HL-60 (cell line): ENCODE measurements at regions not wholly inside any gene's neighbourhood (a gene's known extent, or its start where the extent isn't known, plus 50 kb on each side); places are given as distances from the start of the nearest gene placed in this dataset.

Source experiments
- DNase-seq, 2 experiments: peaks; one replicate each; pipeline ENCODE4 v3.0.0-alpha.2; 2010 to 2020; ENCODE audit warnings: low read depth in 1 of 2, low spot score in 1 of 2
- H3K27ac ChIP-seq: fragments of 250-450 bp; sonication (Bioruptor Pico); replicated peaks from 2 replicates; pipeline ENCODE4 v1.5.1; 2020; ENCODE audit warnings: mild to moderate bottlenecking, moderate library complexity
- H3K27me3 ChIP-seq: fragments of 250-450 bp; sonication (Bioruptor Pico); 2 replicates; pipeline ENCODE4 v1.5.1; 2021; ENCODE audit warnings: mild to moderate bottlenecking, moderate library complexity; ENCODE audit not compliant: insufficient read depth, poor library complexity, severe bottlenecking
- H3K4me3 ChIP-seq: replicated peaks from 2 replicates; pipeline ENCODE4 v1.5.1; 2011; ENCODE audit warnings: mild to moderate bottlenecking, control low read depth, low read length; ENCODE audit not compliant: insufficient read depth
- CTCF ChIP-seq: IDR thresholded peaks from one replicate; pipeline ENCODE4 v1.5.1; 2011; ENCODE audit warnings: low read length, control low read depth, inconsistent platforms; ENCODE audit not compliant: insufficient read depth
- GABPA ChIP-seq: IDR thresholded peaks from 2 replicates; pipeline ENCODE4 v1.6.1; 2012; ENCODE audit warnings: low read depth
- POLR2AphosphoS5 ChIP-seq: IDR thresholded peaks from 2 replicates; pipeline ENCODE4 v1.6.1; 2012; ENCODE audit warnings: low read depth
- REST ChIP-seq: IDR thresholded peaks from 2 replicates; pipeline ENCODE4 v1.6.1; 2012; ENCODE audit warnings: low read depth; ENCODE audit not compliant: insufficient replicate concordance
- SPI1 ChIP-seq: IDR thresholded peaks from 2 replicates; pipeline ENCODE4 v1.6.1; 2012; ENCODE audit warnings: low read depth, mild to moderate bottlenecking, borderline replicate concordance

- no peaks in the 10 kb centered on the region for H3K27me3 ChIP-seq
- DNase-seq, result no peak
- H3K4me3 ChIP-seq, result no peak overlapping the region
- TF ChIP-seq CTCF, result no peak
- TF ChIP-seq POLR2AphosphoS5, result no peak
- TF ChIP-seq GABPA, result no peak
- no peak for TF ChIP-seq SPI1
- TF ChIP-seq REST, result no peak
- H3K27ac ChIP-seq, result no peak overlapping the region
These were observed 285.6 kb downstream of the GADD45G start for GRCh38 chr9:89890326-89890980.

DNA sequence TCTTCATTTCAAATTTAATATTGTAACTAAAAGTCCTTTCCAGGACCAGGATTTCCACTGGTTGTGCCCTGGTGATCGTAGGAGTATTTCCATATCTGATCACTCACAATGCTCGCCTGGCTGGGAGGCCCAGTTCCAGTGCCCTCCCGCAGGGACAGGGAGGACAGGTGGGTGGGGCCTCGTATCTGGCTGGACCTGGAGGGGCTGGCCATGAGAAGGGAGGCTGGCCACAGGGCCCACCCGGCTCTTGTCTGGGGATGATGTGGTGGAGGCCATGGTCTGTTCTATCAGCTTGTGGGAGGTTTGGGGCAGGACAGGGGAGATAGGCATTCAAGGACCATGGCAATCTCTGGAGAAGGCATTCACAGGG is 286.4 kb downstream of the GADD45G start:
- no peak for DNase-seq
- no peaks in the 10 kb centered on the region for H3K27me3 ChIP-seq
- H3K4me3 ChIP-seq, result no peak overlapping the region
- H3K27ac ChIP-seq, result no peak overlapping the region
- TF ChIP-seq SPI1, result no peak
- no peak for TF ChIP-seq GABPA
- no peak for TF ChIP-seq REST
- TF ChIP-seq CTCF, result no peak
- TF ChIP-seq POLR2AphosphoS5, result no peak

DNA sequence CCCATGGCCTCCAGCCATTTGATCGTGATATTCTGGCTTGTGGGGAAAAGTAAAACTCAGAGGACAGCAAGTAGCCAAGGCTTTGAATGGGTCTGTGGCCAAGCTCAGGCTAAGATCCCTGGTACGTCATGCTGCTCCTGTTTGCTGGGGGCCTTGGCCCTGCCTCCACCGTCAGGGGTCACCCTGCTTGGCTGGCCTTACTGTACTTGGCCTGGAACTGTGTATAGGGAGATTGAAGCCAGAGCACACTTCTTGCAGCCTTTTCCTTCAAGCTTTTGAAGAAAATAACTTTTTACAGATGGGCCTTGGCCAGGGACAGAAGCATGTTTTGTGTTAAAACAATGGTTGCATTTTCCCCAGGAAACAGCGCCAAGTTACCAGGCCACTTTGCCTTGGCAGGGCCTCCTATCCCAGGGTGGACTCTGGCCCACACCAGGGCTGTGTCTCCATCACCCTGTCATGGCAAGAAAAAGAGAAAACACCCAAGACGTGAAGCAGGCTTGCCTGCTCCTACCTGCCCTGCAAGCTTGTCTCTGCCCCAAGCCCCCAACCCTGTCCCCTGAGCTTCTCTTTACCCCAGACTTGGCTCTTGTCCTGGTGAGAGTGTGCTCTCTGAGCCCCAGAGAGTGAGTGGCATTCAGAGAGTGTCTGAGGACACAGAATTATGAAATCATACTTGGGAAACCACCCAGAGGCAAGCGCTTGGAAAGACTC is 286.9 kb downstream of the GADD45G start:
- Histone ChIP-seq H3K27ac (no peak overlapping the region), H3K27me3 (no peaks in the 10 kb centered on the region), H3K4me3 (no peak overlapping the region)
- no peak for DNase-seq
- TF ChIP-seq REST (no peak), SPI1 (no peak), GABPA (no peak), POLR2AphosphoS5 (no peak)
